Activated naive CD8-positive, alpha-beta T cell treated with anti-CD3 and anti-CD28 coated beads, Interleukin-2, amount 50 U/mL, for 24 hours (primary cell): ENCODE measurements at regions not wholly inside any gene's neighbourhood (a gene's known extent, or its start where the extent isn't known, plus 50 kb on each side); places are given as distances from the start of the nearest gene placed in this dataset.
"Not testable (repeated sequence)": the region's sequence is repeated elsewhere in the genome, so short reads cannot be mapped to it uniquely, and the experiment has no call there.

Source experiments
- ATAC-seq: fragments of 150-1000 bp; cut with Tn5 transposase; one replicate; pipeline ENCODE4 v1.10.0; 2021
- DNase-seq: peaks from one replicate; pipeline ENCODE4 v3.0.0; 2021
- H3K27ac Mint-ChIP-seq: one replicate; pipeline ENCODE4 v1.8.0; 2021; ENCODE audit warnings: mild to moderate bottlenecking, mixed read lengths
- H3K27me3 Mint-ChIP-seq: one replicate; pipeline ENCODE4 v1.8.0; 2021; ENCODE audit warnings: mixed read lengths
- H3K36me3 Mint-ChIP-seq: one replicate; pipeline ENCODE4 v1.8.0; 2021; ENCODE audit warnings: low read depth, mixed read lengths
- H3K4me1 Mint-ChIP-seq: one replicate; pipeline ENCODE4 v1.8.0; 2021; ENCODE audit warnings: mixed read lengths
- H3K4me3 Mint-ChIP-seq: one replicate; pipeline ENCODE4 v1.8.0; 2021; ENCODE audit warnings: mild to moderate bottlenecking, moderate library complexity, mixed read lengths
- H3K9me3 Mint-ChIP-seq: one replicate; pipeline ENCODE4 v1.8.0; 2021; ENCODE audit warnings: mixed read lengths

- H3K4me1 Mint-ChIP-seq, result peaks cover 42% of the 10 kb centered on the region
- H3K9me3 Mint-ChIP-seq, result peaks cover 27% of the 10 kb centered on the region
- peak; percentile 84 for ATAC-seq
- no peaks in the 10 kb centered on the region for H3K27me3 Mint-ChIP-seq
- no peak for DNase-seq
- H3K36me3 Mint-ChIP-seq, result peaks cover 19% of the 10 kb centered on the region
- peak overlapping the region; percentile 44 for H3K4me3 Mint-ChIP-seq
- H3K27ac Mint-ChIP-seq, result peak overlapping the region; percentile 92
These were observed 127.1 kb upstream of the AHI1 start for GRCh38 chr6:135624402-135625295.

- Mint-ChIP-seq H3K36me3 (peaks cover 19% of the 10 kb centered on the region), H3K4me1 (peaks cover 42% of the 10 kb centered on the region), H3K9me3 (peaks cover 27% of the 10 kb centered on the region), H3K27ac (peak overlapping the region; percentile 61)
- not testable (repeated sequence) for H3K27me3 Mint-ChIP-seq, DNase-seq, ATAC-seq, H3K4me3 Mint-ChIP-seq
These were observed 128.5 kb upstream of the AHI1 start for GRCh38 chr6:135626001-135626400.

GRCh38 chr6:135627092-135627715, 129.7 kb upstream of the AHI1 start:
- H3K27ac Mint-ChIP-seq, result peak overlapping the region; percentile 44
- no peak for ATAC-seq

GRCh38 chr6:135630789-135631376, 133.3 kb upstream of the AHI1 start:
- H3K4me3 Mint-ChIP-seq, result no peak overlapping the region
- peaks cover 13% of the 10 kb centered on the region for H3K9me3 Mint-ChIP-seq
- no peak for DNase-seq
- H3K36me3 Mint-ChIP-seq, result peaks cover 4% of the 10 kb centered on the region
- peaks cover 11% of the 10 kb centered on the region for H3K27me3 Mint-ChIP-seq
- ATAC-seq, result peak; percentile 46
- H3K27ac Mint-ChIP-seq, result no peak overlapping the region
- H3K4me1 Mint-ChIP-seq, result peaks cover 15% of the 10 kb centered on the region

More at GRCh38 chr6:135627092-135627715, 129.7 kb upstream of the AHI1 start:
- Mint-ChIP-seq H3K4me1 (peaks cover 42% of the 10 kb centered on the region), H3K9me3 (peaks cover 25% of the 10 kb centered on the region), H3K36me3 (peaks cover 19% of the 10 kb centered on the region), H3K4me3 (no peak overlapping the region), H3K27me3 (peaks cover 2% of the 10 kb centered on the region)
- no peak for DNase-seq

- H3K4me1 Mint-ChIP-seq, result peaks cover 8% of the 10 kb centered on the region
- ATAC-seq, result no peak
- peaks cover 15% of the 10 kb centered on the region for H3K27me3 Mint-ChIP-seq
- no peak for DNase-seq
- H3K27ac Mint-ChIP-seq, result no peak overlapping the region
- H3K4me3 Mint-ChIP-seq, result no peak overlapping the region
- peaks cover 7% of the 10 kb centered on the region for H3K9me3 Mint-ChIP-seq
- peaks cover 3% of the 10 kb centered on the region for H3K36me3 Mint-ChIP-seq
These were observed 134.3 kb upstream of the AHI1 start for GRCh38 chr6:135631821-135632220.

GRCh38 chr6:135633573-135633972, 136.0 kb upstream of the AHI1 start:
- Mint-ChIP-seq H3K4me1 (peaks cover 13% of the 10 kb centered on the region), H3K9me3 (no peaks in the 10 kb centered on the region), H3K36me3 (peaks cover 9% of the 10 kb centered on the region), H3K27me3 (peaks cover 15% of the 10 kb centered on the region), H3K27ac (no peak overlapping the region), H3K4me3 (no peak overlapping the region)
- ATAC-seq, result no peak
- no peak for DNase-seq

- ATAC-seq, result no peak
- Mint-ChIP-seq H3K4me1 (peaks cover 39% of the 10 kb centered on the region), H3K4me3 (no peak overlapping the region), H3K27me3 (peaks cover 14% of the 10 kb centered on the region), H3K36me3 (peaks cover 22% of the 10 kb centered on the region), H3K27ac (peak overlapping the region; percentile 33), H3K9me3 (peaks cover 12% of the 10 kb centered on the region)
- DNase-seq, result no peak
These were observed 140.2 kb upstream of the AHI1 start for GRCh38 chr6:135637701-135638100.

GRCh38 chr6:135638108-135638507, 140.6 kb upstream of the AHI1 start:
- peaks cover 14% of the 10 kb centered on the region for H3K9me3 Mint-ChIP-seq
- ATAC-seq (no peak), DNase-seq (no peak)
- H3K36me3 Mint-ChIP-seq, result peaks cover 24% of the 10 kb centered on the region
- H3K4me1 Mint-ChIP-seq, result peaks cover 39% of the 10 kb centered on the region
- H3K4me3 Mint-ChIP-seq, result no peak overlapping the region
- H3K27me3 Mint-ChIP-seq, result peaks cover 14% of the 10 kb centered on the region
- H3K27ac Mint-ChIP-seq, result peak overlapping the region; percentile 33

GRCh38 chr6:135640048-135640447, 142.5 kb upstream of the AHI1 start:
- Mint-ChIP-seq H3K27me3 (peaks cover 7% of the 10 kb centered on the region), H3K9me3 (peaks cover 23% of the 10 kb centered on the region), H3K27ac (peak overlapping the region; percentile 81), H3K4me3 (peak overlapping the region; percentile 49), H3K4me1 (peaks cover 47% of the 10 kb centered on the region), H3K36me3 (peaks cover 30% of the 10 kb centered on the region)
- DNase-seq (no peak), ATAC-seq (no peak)

- H3K4me1 Mint-ChIP-seq, result peaks cover 51% of the 10 kb centered on the region
- DNase-seq (no peak), ATAC-seq (peak; percentile 92)
These were observed 143.0 kb upstream of the AHI1 start for GRCh38 chr6:135640449-135641111.

GRCh38 chr6:135642912-135643311, 145.4 kb upstream of the AHI1 start:
- Mint-ChIP-seq H3K4me1 (peaks cover 67% of the 10 kb centered on the region), H3K27me3 (peaks cover 3% of the 10 kb centered on the region), H3K9me3 (peaks cover 33% of the 10 kb centered on the region), H3K36me3 (peaks cover 45% of the 10 kb centered on the region), H3K27ac (no peak overlapping the region), H3K4me3 (no peak overlapping the region)
- ATAC-seq, result no peak
- DNase-seq, result no peak

More at GRCh38 chr6:135640449-135641111, 143.0 kb upstream of the AHI1 start:
- peaks cover 23% of the 10 kb centered on the region for H3K9me3 Mint-ChIP-seq
- peak overlapping the region; percentile 81 for H3K27ac Mint-ChIP-seq
- H3K4me3 Mint-ChIP-seq, result peak overlapping the region; percentile 49
- peaks cover 7% of the 10 kb centered on the region for H3K27me3 Mint-ChIP-seq
- H3K36me3 Mint-ChIP-seq, result peaks cover 30% of the 10 kb centered on the region

- H3K36me3 Mint-ChIP-seq, result peaks cover 47% of the 10 kb centered on the region
- H3K4me3 Mint-ChIP-seq, result peak overlapping the region; percentile 15
- H3K4me1 Mint-ChIP-seq, result peaks cover 68% of the 10 kb centered on the region
- peak overlapping the region; percentile 47 for H3K27ac Mint-ChIP-seq
- peaks cover 3% of the 10 kb centered on the region for H3K27me3 Mint-ChIP-seq
- H3K9me3 Mint-ChIP-seq, result peaks cover 46% of the 10 kb centered on the region
- no peak for DNase-seq
- no peak for ATAC-seq
These were observed 146.9 kb upstream of the AHI1 start for GRCh38 chr6:135644394-135644793.

- H3K9me3 Mint-ChIP-seq, result peaks cover 54% of the 10 kb centered on the region
- DNase-seq (no peak), ATAC-seq (peak; percentile 97)
- H3K4me3 Mint-ChIP-seq, result peak overlapping the region; percentile 44
- H3K27ac Mint-ChIP-seq, result peak overlapping the region; percentile 89
- peaks cover 59% of the 10 kb centered on the region for H3K4me1 Mint-ChIP-seq
- H3K36me3 Mint-ChIP-seq, result peaks cover 48% of the 10 kb centered on the region
- H3K27me3 Mint-ChIP-seq, result no peaks in the 10 kb centered on the region
These were observed 150.0 kb upstream of the AHI1 start for GRCh38 chr6:135647521-135647920.
